ENCODE measurements at regions not wholly inside any gene's neighbourhood (a gene's known extent, or its start where the extent isn't known, plus 50 kb on each side); places are given as distances from the start of the nearest gene placed in this dataset.

- no peak for DNase-seq
Observed at GRCh38 chr5:4977416-4978110, 162.6 kb upstream of the ADAMTS16 start.

- DNase-seq, result no peak
Observed at GRCh38 chr5:4980201-4980600, 159.9 kb upstream of the ADAMTS16 start.

- no peak for DNase-seq
Observed at GRCh38 chr5:4981608-4982007, 158.5 kb upstream of the ADAMTS16 start.

GRCh38 chr5:4983701-4984100, 156.4 kb upstream of the ADAMTS16 start:
- DNase-seq, result no peak

GRCh38 chr5:4984461-4984860, 155.7 kb upstream of the ADAMTS16 start:
- DNase-seq, result no peak

GRCh38 chr5:4987431-4987830, 152.7 kb upstream of the ADAMTS16 start:
- no peak for DNase-seq

- no peak for DNase-seq
Observed at GRCh38 chr5:4989118-4989517, 151.0 kb upstream of the ADAMTS16 start.

GRCh38 chr5:4990017-4990416, 150.1 kb upstream of the ADAMTS16 start:
- no peak for DNase-seq

GRCh38 chr5:4990462-4990861, 149.7 kb upstream of the ADAMTS16 start:
- no peak for DNase-seq

GRCh38 chr5:4991925-4992324, 148.2 kb upstream of the ADAMTS16 start:
- DNase-seq, result no peak

- no peak for DNase-seq
Observed at GRCh38 chr5:4995014-4995413, 145.1 kb upstream of the ADAMTS16 start.

- DNase-seq, result no peak
Observed at GRCh38 chr5:5005353-5005752, 134.8 kb upstream of the ADAMTS16 start.

GRCh38 chr5:5006548-5006947, 133.6 kb upstream of the ADAMTS16 start:
- no peak for DNase-seq

GRCh38 chr5:5009240-5009639, 130.9 kb upstream of the ADAMTS16 start:
- DNase-seq, result no peak

GRCh38 chr5:5011151-5011550, 129.0 kb upstream of the ADAMTS16 start:
- DNase-seq, result no peak

GRCh38 chr5:5014586-5015235, 125.4 kb upstream of the ADAMTS16 start:
- DNase-seq, result no peak

- DNase-seq, result no peak
Observed at GRCh38 chr5:5017827-5018577, 122.1 kb upstream of the ADAMTS16 start.

- no peak for DNase-seq
Observed at GRCh38 chr5:5018578-5018970, 121.6 kb upstream of the ADAMTS16 start.

- DNase-seq, result no peak
Observed at GRCh38 chr5:5021436-5021835, 118.7 kb upstream of the ADAMTS16 start.

- no peak for DNase-seq
Observed at GRCh38 chr5:5025098-5025773, 114.9 kb upstream of the ADAMTS16 start.

- no peak for DNase-seq
Observed at GRCh38 chr5:5025774-5026408, 114.2 kb upstream of the ADAMTS16 start.

GRCh38 chr5:5026409-5026785, 113.7 kb upstream of the ADAMTS16 start:
- DNase-seq, result no peak

- no peak for DNase-seq
Observed at GRCh38 chr5:5031665-5032064, 108.5 kb upstream of the ADAMTS16 start.
